ENCODE measurements at regions not wholly inside any gene's neighbourhood (a gene's known extent, or its start where the extent isn't known, plus 50 kb on each side); places are given as distances from the start of the nearest gene placed in this dataset.
A peak's percentile ranks its signal among the peaks of the same experiment; 100 is the strongest.

DNA sequence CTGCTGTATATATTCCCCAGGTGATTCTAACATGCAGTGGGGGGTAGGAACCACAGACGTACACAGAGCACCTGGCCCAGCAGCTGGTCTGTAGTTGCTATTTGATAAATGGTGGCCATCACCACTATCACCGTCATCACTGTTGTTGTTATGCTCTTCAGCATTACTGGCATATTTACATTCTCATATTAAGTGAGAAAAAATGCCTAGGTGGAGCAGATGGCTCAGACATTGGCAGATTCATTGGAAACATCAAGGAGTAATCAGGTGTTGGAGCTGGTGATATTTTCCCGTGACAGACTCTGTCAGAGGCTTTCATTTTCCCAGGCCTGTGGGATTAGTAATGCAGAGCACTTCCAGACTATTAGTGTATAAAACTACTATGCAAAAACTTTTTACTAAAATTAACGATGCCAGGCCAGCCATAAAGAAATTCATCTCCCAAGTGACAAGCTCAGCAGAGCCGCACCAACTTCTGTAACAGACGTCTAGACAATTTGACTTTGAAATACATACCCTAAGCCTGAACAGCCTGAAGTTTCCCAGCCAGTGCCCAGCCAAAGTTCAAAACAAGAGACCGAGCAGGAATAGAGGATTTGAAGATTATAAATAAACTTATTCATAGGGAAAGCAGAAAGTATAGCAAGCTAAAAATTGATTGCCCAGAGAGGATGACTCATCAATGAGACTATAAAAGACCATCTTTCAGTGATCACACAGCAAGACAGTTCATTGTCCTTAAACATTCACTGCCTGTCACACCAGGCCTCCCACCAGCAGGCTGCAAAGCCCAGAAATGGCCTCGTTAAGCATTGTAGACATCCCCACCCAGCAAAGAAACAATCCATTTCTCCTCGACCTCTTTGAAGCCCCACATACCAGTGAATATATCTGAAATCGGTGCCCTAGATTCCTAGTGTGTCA is 247.4 kb upstream of the CHAC2 start:
- H3K9me3 ChIP-seq = no peaks in the 10 kb centered on the region
- no peak for DNase-seq
- no peaks in the 10 kb centered on the region for H3K27me3 ChIP-seq
- no peak overlapping the region for H3K4me3 ChIP-seq
- H3K36me3 ChIP-seq = no peaks in the 10 kb centered on the region
- ATAC-seq = no peak
- no peaks in the 10 kb centered on the region for H3K4me1 ChIP-seq
- TF ChIP-seq, protein P1, sequence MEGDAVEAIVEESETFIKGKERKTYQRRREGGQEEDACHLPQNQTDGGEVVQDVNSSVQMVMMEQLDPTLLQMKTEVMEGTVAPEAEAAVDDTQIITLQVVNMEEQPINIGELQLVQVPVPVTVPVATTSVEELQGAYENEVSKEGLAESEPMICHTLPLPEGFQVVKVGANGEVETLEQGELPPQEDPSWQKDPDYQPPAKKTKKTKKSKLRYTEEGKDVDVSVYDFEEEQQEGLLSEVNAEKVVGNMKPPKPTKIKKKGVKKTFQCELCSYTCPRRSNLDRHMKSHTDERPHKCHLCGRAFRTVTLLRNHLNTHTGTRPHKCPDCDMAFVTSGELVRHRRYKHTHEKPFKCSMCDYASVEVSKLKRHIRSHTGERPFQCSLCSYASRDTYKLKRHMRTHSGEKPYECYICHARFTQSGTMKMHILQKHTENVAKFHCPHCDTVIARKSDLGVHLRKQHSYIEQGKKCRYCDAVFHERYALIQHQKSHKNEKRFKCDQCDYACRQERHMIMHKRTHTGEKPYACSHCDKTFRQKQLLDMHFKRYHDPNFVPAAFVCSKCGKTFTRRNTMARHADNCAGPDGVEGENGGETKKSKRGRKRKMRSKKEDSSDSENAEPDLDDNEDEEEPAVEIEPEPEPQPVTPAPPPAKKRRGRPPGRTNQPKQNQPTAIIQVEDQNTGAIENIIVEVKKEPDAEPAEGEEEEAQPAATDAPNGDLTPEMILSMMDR (IDR thresholded peaks at IDR 0.05) = no peak
- intact Hi-C loops (cut with DNase I) = no loop called here
- no peak overlapping the region for H3K27ac ChIP-seq

DNA sequence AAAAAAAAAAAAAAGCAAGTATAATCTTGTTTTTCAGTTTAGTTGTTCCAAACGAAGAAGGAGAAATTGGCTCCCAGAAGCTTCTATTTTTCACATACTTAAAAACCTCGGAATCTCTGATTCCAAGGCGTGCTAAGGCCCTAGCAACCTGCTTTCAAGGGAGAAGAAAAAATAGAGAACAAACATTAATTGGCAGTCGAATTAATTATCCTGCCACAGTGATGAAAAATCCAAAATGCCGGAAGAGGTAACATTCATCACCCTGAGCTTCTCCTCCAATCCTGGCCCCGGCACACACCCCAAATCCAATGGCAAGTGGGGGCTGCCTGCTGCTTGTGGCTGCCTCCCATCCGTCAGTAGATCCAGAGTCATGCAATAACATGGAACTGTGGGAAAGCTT is 250.2 kb upstream of the CHAC2 start:
- intact Hi-C loops (cut with DNase I) = no loop called here
- H3K36me3 ChIP-seq = no peaks in the 10 kb centered on the region
- no peak overlapping the region for H3K27ac ChIP-seq
- no peak overlapping the region for H3K4me3 ChIP-seq
- no peaks in the 10 kb centered on the region for H3K9me3 ChIP-seq
- H3K27me3 ChIP-seq = no peaks in the 10 kb centered on the region
- TF ChIP-seq, protein P1 (IDR thresholded peaks at IDR 0.05) = no peak
- no peaks in the 10 kb centered on the region for H3K4me1 ChIP-seq
- DNase-seq (no peak), ATAC-seq (no peak)

DNA sequence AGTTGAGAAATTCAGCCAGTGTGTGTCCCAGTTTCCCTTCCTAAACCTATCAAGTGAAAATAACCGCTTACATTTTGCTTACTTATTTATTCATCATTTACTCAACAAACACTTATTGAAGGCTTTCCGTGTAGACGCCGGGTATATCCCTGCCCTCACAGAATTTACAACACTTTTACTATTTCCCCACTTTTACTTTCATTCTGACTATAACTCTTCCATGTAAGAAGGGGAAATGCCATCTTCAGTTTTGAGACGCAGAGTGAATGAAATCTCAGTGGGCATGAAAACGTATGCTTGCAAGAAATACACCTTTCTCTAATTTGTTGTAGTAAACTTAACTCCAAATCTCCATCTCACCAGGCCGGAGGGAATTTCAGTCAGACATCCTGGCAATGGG is 251.0 kb upstream of the CHAC2 start:
- Histone ChIP-seq H3K4me3 (no peak overlapping the region), H3K4me1 (no peaks in the 10 kb centered on the region), H3K27ac (no peak overlapping the region), H3K27me3 (no peaks in the 10 kb centered on the region), H3K36me3 (no peaks in the 10 kb centered on the region), H3K9me3 (no peaks in the 10 kb centered on the region)
- DNase-seq (no peak), ATAC-seq (no peak)
- TF ChIP-seq, protein P1 (IDR thresholded peaks at IDR 0.05) = no peak
- intact Hi-C loops (cut with DNase I) = no loop called here

GRCh38 chr2:53515435-53516332 is 251.9 kb upstream of the CHAC2 start:
- DNase-seq (no peak), ATAC-seq (peak; percentile 68)
- no peak overlapping the region for H3K4me3 ChIP-seq
- intact Hi-C loops (cut with DNase I) = no loop called here
- no peaks in the 10 kb centered on the region for H3K9me3 ChIP-seq
- H3K4me1 ChIP-seq = no peaks in the 10 kb centered on the region
- TF ChIP-seq, protein P1 (IDR thresholded peaks at IDR 0.05) = no peak
- no peak overlapping the region for H3K27ac ChIP-seq
- no peaks in the 10 kb centered on the region for H3K36me3 ChIP-seq
- no peaks in the 10 kb centered on the region for H3K27me3 ChIP-seq

GRCh38 chr2:53513167-53513666 is 254.4 kb upstream of the CHAC2 start:
- Histone ChIP-seq H3K4me1 (no peaks in the 10 kb centered on the region), H3K4me3 (no peak overlapping the region), H3K9me3 (no peaks in the 10 kb centered on the region), H3K27me3 (no peaks in the 10 kb centered on the region), H3K27ac (no peak overlapping the region), H3K36me3 (no peaks in the 10 kb centered on the region)
- DNase-seq = no peak
- ATAC-seq = no peak
- intact Hi-C loops (cut with DNase I) = no loop called here
- TF ChIP-seq, protein P1 (IDR thresholded peaks at IDR 0.05) = no peak
